ENCODE measurements at regions not wholly inside any gene's neighbourhood (a gene's known extent, or its start where the extent isn't known, plus 50 kb on each side); places are given as distances from the start of the nearest gene placed in this dataset.
"Not testable (repeated sequence)": the region's sequence is repeated elsewhere in the genome, so short reads cannot be mapped to it uniquely, and the experiment has no call there.

DNA sequence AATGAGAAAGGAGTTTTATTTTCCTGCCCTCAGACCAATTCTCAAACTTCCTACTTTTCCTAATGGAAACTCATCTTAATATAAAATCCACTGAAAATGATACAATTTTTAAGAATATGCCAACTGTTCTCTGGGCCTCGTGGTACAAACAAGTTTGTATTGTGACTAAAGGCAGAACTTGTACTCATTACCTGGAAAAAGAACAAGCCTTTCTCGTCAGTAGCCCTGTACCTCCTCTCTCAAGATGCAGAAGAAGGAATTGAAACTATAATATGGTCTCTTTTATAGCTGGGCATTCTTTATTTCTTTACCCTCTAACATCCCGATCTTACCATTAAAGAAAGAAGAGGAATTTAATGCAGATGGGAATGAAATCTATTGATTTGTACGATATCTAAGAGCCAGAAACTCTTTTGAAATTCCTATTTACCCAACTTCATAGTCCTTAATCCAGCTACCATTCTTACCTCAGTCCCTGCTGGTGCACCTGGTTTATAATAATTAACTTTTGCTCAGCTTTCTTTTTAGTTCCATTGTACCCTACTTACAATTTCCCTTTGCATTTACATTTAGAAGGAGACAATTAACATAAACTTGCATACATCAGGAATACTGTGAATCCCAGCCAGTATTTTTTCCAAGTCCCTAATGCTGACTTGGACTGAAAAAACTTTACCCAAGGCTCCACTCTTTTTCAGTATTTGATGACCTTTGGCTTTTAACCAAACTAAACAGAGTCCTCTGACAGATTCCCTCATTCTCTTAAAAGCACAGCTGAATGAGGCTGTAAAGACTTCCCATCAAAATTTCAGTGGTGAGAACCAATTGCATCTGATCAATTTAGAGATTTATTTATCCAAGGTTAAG is 1162.4 kb downstream of the BRINP3 start:
- no peak for DNase-seq (ENCODE audit: low spot score)
- 29% methylated on average over 4 of the region's 4 CpGs for WGBS
- H3K36me3 ChIP-seq (ENCODE audit: control insufficient read depth in 4 of 4, insufficient read depth in 3 of 4, low read depth in 1 of 4, low read length in 3 of 4): no peaks in the 10 kb centered on the region

DNA sequence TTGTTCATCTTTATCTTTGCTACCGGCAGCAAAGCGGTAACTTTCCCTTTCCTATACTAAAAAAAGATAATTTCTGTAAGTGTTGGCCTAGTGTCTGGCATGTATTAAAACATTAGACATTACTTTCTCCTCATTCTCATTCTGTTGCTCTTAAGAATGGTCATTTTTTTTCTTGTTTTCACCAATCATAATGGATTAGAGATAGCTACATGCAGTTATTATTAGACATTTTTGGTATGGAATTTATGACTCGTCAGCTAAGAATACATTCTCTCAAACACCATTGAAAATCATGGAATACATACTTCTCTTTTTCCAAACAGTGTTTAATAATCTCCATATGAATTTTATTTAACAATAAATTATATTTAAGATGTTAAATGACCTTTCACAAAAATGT is 1154.6 kb downstream of the BRINP3 start:
- Histone ChIP-seq H3K27me3 (ENCODE audit: control insufficient read depth in 4 of 4, insufficient read depth in 4 of 4, low read length in 3 of 4) (no peaks in the 10 kb centered on the region), H3K4me1 (ENCODE audit: control insufficient read depth in 4 of 4, insufficient read depth in 4 of 4, low read length in 3 of 4) (no peaks in the 10 kb centered on the region), H3K9me3 (ENCODE audit: control insufficient read depth in 4 of 4, low read length in 3 of 4) (no peaks in the 10 kb centered on the region), H3K4me3 (ENCODE audit: low read depth in 1 of 3, low read length in 3 of 3) (no peak overlapping the region), H3K36me3 (ENCODE audit: control insufficient read depth in 4 of 4, insufficient read depth in 3 of 4, low read depth in 1 of 4, low read length in 3 of 4) (no peaks in the 10 kb centered on the region), H3K27ac (ENCODE audit: low read depth in 1 of 2, low read length in 2 of 2) (no peak overlapping the region), H3K9ac (ENCODE audit: low read depth in 1 of 2, low read length in 2 of 2) (no peak overlapping the region)
- TF ChIP-seq REST (IDR thresholded peaks at IDR 0.05) (no peak), TAF1 (conservative IDR thresholded peaks at IDR 0.05) (no peak), NR2F2 (IDR thresholded peaks at IDR 0.05) (no peak), FOXA2 (IDR thresholded peaks at IDR 0.05) (no peak), FOXA1 (IDR thresholded peaks at IDR 0.05) (no peak)
- 80% methylated on average over 3 of the region's 3 CpGs for WGBS
- no peak for DNase-seq (ENCODE audit: low spot score)

More for the DNA sequence above, 1162.4 kb downstream of the BRINP3 start:
- H3K4me3 ChIP-seq (ENCODE audit: low read depth in 1 of 3, low read length in 3 of 3): no peak overlapping the region
- no peaks in the 10 kb centered on the region for H3K27me3 ChIP-seq (ENCODE audit: control insufficient read depth in 4 of 4, insufficient read depth in 4 of 4, low read length in 3 of 4)
- H3K9ac ChIP-seq (ENCODE audit: low read depth in 1 of 2, low read length in 2 of 2): no peak overlapping the region
- H3K27ac ChIP-seq (ENCODE audit: low read depth in 1 of 2, low read length in 2 of 2): peak overlapping the region in 1 of 2 donors; percentile 35
- H3K4me1 ChIP-seq (ENCODE audit: control insufficient read depth in 4 of 4, insufficient read depth in 4 of 4, low read length in 3 of 4): peaks cover 1 to 12% (median 4%) of the 10 kb centered on the region in 4 donors
- H3K9me3 ChIP-seq (ENCODE audit: control insufficient read depth in 4 of 4, low read length in 3 of 4): no peaks in the 10 kb centered on the region
- TF ChIP-seq HNF4A (conservative IDR thresholded peaks at IDR 0.05) (peak in 1 of 2 donors; percentile 40), YY1 (IDR thresholded peaks at IDR 0.05) (peak; percentile 60), RXRA (IDR thresholded peaks at IDR 0.05) (peak in 1 of 2 donors; percentile 8), FOXA2 (IDR thresholded peaks at IDR 0.05) (no peak)

DNA sequence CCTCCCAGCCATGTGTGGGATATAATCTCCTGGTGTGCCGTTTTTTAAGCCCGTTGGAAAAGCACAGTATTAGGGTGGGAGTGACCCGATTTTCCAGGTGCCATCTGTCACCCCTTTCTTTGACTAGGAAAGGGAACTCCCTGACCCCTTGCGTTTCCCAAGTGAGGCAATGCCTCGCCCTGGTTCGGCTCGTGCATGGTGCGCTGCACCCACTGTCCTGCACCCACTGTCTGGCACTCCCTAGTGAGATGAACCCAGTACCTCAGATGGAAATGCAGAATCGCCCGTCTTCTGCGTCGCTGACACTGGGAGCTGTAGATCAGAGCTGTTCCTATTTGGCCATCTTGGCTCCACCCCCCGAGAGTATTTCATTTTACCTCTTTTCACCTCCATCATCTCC is 1146.6 kb downstream of the BRINP3 start:
- WGBS: 84% methylated on average over 13 of the region's 13 CpGs
- H3K27ac ChIP-seq (ENCODE audit: low read depth in 1 of 2, low read length in 2 of 2); H3K9me3 ChIP-seq (ENCODE audit: control insufficient read depth in 4 of 4, low read length in 3 of 4); H3K27me3 ChIP-seq (ENCODE audit: control insufficient read depth in 4 of 4, insufficient read depth in 4 of 4, low read length in 3 of 4); H3K4me1 ChIP-seq (ENCODE audit: control insufficient read depth in 4 of 4, insufficient read depth in 4 of 4, low read length in 3 of 4); H3K4me3 ChIP-seq (ENCODE audit: low read depth in 1 of 3, low read length in 3 of 3); H3K36me3 ChIP-seq (ENCODE audit: control insufficient read depth in 4 of 4, insufficient read depth in 3 of 4, low read depth in 1 of 4, low read length in 3 of 4); H3K9ac ChIP-seq (ENCODE audit: low read depth in 1 of 2, low read length in 2 of 2); DNase-seq (ENCODE audit: low spot score): not testable (repeated sequence)

Measured in liver (tissue), 7 donors.